Loucy (cell line): ENCODE measurements at regions not wholly inside any gene's neighbourhood (a gene's known extent, or its start where the extent isn't known, plus 50 kb on each side); places are given as distances from the start of the nearest gene placed in this dataset.

Source experiments
- H2AFZ ChIP-seq: fragments of 200-600 bp; sonication (generic); 2 replicates; pipeline ENCODE4 v1.6.0; 2016; ENCODE audit warnings: antibody characterized with exemption, mild to moderate bottlenecking, low read length, moderate library complexity
- H3F3A ChIP-seq: fragments of 200-600 bp; 2 replicates; pipeline ENCODE4 v1.6.0; 2016; ENCODE audit warnings: antibody characterized with exemption, low read depth, mild to moderate bottlenecking
- H3K27me3 ChIP-seq: fragments of 200-600 bp; sonication (generic); 2 replicates; pipeline ENCODE4 v1.6.1; 2014; ENCODE audit warnings: low read length, mild to moderate bottlenecking; ENCODE audit not compliant: insufficient read depth, poor library complexity, severe bottlenecking
- H3K36me3 ChIP-seq: fragments of 200-600 bp; sonication (generic); 2 replicates; pipeline ENCODE4 v1.6.1; 2016; ENCODE audit warnings: low read length; ENCODE audit not compliant: insufficient read depth
- H3K4me1 ChIP-seq: fragments of 200-600 bp; sonication (generic); 2 replicates; pipeline ENCODE4 v1.5.1; 2014; ENCODE audit warnings: low read length, mild to moderate bottlenecking; ENCODE audit not compliant: insufficient read depth, poor library complexity, severe bottlenecking
- H3K4me2 ChIP-seq: fragments of 200-600 bp; sonication (generic); 2 replicates; pipeline ENCODE4 v1.6.0; 2014; ENCODE audit warnings: antibody characterized with exemption, low read length, low read depth, mild to moderate bottlenecking; ENCODE audit not compliant: poor library complexity, severe bottlenecking
- H3K4me3 ChIP-seq: fragments of 200-600 bp; sonication (generic); 2 replicates; pipeline ENCODE4 v1.5.1; 2014; ENCODE audit warnings: low read length, mild to moderate bottlenecking, mixed read lengths; ENCODE audit not compliant: poor library complexity, severe bottlenecking
- H3K79me2 ChIP-seq: fragments of 200-600 bp; sonication (generic); 2 replicates; pipeline ENCODE4 v1.6.1; 2014; ENCODE audit warnings: low read length; ENCODE audit not compliant: insufficient read depth
- H3K9ac ChIP-seq: fragments of 200-600 bp; sonication (generic); 2 replicates; pipeline ENCODE4 v1.6.0; 2014; ENCODE audit warnings: mild to moderate bottlenecking, low read depth, low read length, moderate library complexity; ENCODE audit not compliant: poor library complexity, severe bottlenecking
- H3K9me2 ChIP-seq: fragments of 200-600 bp; sonication (generic); replicated peaks from 2 replicates; pipeline ENCODE4 v1.6.1; 2016; ENCODE audit warnings: low read depth, low read length, mixed read lengths
- H3K9me3 ChIP-seq: fragments of 200-600 bp; sonication (generic); 2 replicates; pipeline ENCODE4 v1.6.1; 2014; ENCODE audit warnings: mild to moderate bottlenecking, antibody characterized with exemption, low read length, low read depth; ENCODE audit not compliant: insufficient read depth
- H4K20me1 ChIP-seq: fragments of 200-600 bp; sonication (generic); 2 replicates; pipeline ENCODE4 v1.6.0; 2014; ENCODE audit warnings: antibody characterized with exemption, low read length, mild to moderate bottlenecking; ENCODE audit not compliant: insufficient read depth, poor library complexity, severe bottlenecking
- EZH2phosphoT487 ChIP-seq: fragments of 200-600 bp; IDR thresholded peaks from 2 replicates; pipeline ENCODE4 v1.6.1; 2018; ENCODE audit warnings: antibody characterized with exemption, mild to moderate bottlenecking, moderate library complexity, borderline replicate concordance
- TF ChIP-seq, protein P1 (sequence below): fragments of 200-600 bp; sonication (generic); conservative IDR thresholded peaks from 2 replicates; pipeline ENCODE4 v1.5.1; 2014; ENCODE audit warnings: mild to moderate bottlenecking, antibody characterized with exemption, low read length

DNA sequence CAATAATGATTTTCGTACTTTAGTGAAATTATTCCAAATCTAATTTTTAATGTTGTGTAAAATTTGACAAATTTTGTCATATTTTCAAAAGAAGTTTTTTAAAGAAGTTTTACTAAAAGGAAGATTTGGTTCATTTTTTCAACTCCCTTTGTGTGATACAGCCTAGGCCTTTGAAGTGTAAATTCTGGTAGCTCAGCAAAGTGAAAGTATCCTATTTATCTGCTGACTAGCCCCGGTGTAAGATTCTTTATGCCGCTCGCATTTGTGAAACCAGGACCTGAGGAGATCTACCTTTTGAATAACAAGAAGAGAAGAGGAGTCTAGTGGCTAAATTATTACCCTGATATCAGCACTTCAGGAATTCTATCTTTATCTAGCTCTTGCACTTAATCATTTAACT is 177.4 kb downstream of the JRKL start:
- Histone ChIP-seq H3K4me2 (no peak overlapping the region), H3K36me3 (no peaks in the 10 kb centered on the region)
- TF ChIP-seq, protein P1, sequence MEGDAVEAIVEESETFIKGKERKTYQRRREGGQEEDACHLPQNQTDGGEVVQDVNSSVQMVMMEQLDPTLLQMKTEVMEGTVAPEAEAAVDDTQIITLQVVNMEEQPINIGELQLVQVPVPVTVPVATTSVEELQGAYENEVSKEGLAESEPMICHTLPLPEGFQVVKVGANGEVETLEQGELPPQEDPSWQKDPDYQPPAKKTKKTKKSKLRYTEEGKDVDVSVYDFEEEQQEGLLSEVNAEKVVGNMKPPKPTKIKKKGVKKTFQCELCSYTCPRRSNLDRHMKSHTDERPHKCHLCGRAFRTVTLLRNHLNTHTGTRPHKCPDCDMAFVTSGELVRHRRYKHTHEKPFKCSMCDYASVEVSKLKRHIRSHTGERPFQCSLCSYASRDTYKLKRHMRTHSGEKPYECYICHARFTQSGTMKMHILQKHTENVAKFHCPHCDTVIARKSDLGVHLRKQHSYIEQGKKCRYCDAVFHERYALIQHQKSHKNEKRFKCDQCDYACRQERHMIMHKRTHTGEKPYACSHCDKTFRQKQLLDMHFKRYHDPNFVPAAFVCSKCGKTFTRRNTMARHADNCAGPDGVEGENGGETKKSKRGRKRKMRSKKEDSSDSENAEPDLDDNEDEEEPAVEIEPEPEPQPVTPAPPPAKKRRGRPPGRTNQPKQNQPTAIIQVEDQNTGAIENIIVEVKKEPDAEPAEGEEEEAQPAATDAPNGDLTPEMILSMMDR: no peak
- TF ChIP-seq EZH2phosphoT487: no peak

GRCh38 chr11:96567667-96568066 is 177.9 kb downstream of the JRKL start:
- Histone ChIP-seq H3K9me2 (no peaks in the 10 kb centered on the region), H3F3A (no peaks in the 10 kb centered on the region), H3K27me3 (no peaks in the 10 kb centered on the region), H3K9ac (no peak overlapping the region), H3K4me2 (no peak overlapping the region), H3K79me2 (no peaks in the 10 kb centered on the region), H3K36me3 (no peaks in the 10 kb centered on the region), H3K4me3 (no peak overlapping the region), H2AFZ (no peak overlapping the region), H3K9me3 (no peaks in the 10 kb centered on the region), H4K20me1 (no peaks in the 10 kb centered on the region), H3K4me1 (no peaks in the 10 kb centered on the region)
- no peak for TF ChIP-seq EZH2phosphoT487
- TF ChIP-seq, protein P1: no peak

More for the DNA sequence above, 177.4 kb downstream of the JRKL start:
- Histone ChIP-seq H2AFZ (no peak overlapping the region), H3K9me3 (no peaks in the 10 kb centered on the region), H4K20me1 (no peaks in the 10 kb centered on the region), H3K4me3 (no peak overlapping the region), H3F3A (no peaks in the 10 kb centered on the region), H3K79me2 (no peaks in the 10 kb centered on the region), H3K27me3 (no peaks in the 10 kb centered on the region), H3K9ac (no peak overlapping the region), H3K9me2 (no peaks in the 10 kb centered on the region), H3K4me1 (no peaks in the 10 kb centered on the region)

DNA sequence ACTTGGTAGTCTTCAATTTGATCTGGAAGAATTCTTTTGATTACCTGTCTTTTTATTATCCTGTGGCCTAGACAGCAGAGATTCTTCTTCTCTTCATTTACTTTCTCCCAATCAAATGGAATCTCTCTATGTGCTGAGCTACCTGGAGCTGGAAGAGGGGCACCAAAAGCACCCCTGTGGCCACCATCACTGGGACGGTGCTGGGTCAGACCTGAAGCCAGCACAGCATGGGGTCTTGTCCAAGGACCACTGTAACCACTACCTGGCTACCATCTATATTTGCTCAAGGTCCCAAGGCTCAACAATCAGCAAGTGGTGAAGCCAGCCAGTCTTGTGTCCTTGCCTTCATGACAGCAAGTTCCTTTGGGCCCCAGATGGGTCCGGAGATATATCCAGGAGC is 186.6 kb downstream of the JRKL start:
- no peak for TF ChIP-seq EZH2phosphoT487
- TF ChIP-seq, protein P1: no peak
- Histone ChIP-seq H3K9me3 (no peaks in the 10 kb centered on the region), H3F3A (no peaks in the 10 kb centered on the region), H4K20me1 (no peaks in the 10 kb centered on the region), H3K4me3 (no peak overlapping the region), H3K27me3 (no peaks in the 10 kb centered on the region), H3K4me1 (no peaks in the 10 kb centered on the region), H3K4me2 (no peak overlapping the region), H3K9me2 (no peaks in the 10 kb centered on the region), H3K9ac (no peak overlapping the region), H3K79me2 (no peaks in the 10 kb centered on the region), H3K36me3 (no peaks in the 10 kb centered on the region), H2AFZ (no peak overlapping the region)
